SK-N-SH treated with all-trans-retinoic acid at 6 μM for 48 hours (cell line): ENCODE measurements at regions not wholly inside any gene's neighbourhood (a gene's known extent, or its start where the extent isn't known, plus 50 kb on each side); places are given as distances from the start of the nearest gene placed in this dataset.

Experiments
- ARNTL ChIP-seq: fragments of 450-650 bp; formaldehyde crosslinking; IDR thresholded peaks from 2 replicates; pipeline ENCODE4 v1.5.0; 2020; ENCODE audit warnings: low read depth, mild to moderate bottlenecking, moderate library complexity, borderline replicate concordance
- ISL1 ChIP-seq: fragments of 250-450 bp; sonication (Bioruptor Pico); IDR thresholded peaks from 2 replicates; pipeline ENCODE4 v2.1.2; 2022; ENCODE audit warnings: mild to moderate bottlenecking, moderate library complexity
- RARB ChIP-seq: fragments of 250-450 bp; sonication (Bioruptor Pico); IDR thresholded peaks from 2 replicates; pipeline ENCODE4 v1.8.0; 2021; ENCODE audit warnings: mild to moderate bottlenecking, moderate library complexity
- SNAI2 ChIP-seq: fragments of 250-450 bp; sonication (Bioruptor Pico); IDR thresholded peaks from 2 replicates; pipeline ENCODE4 v1.5.0; 2020; ENCODE audit warnings: mild to moderate bottlenecking, moderate library complexity
- TCF4 ChIP-seq: fragments of 250-450 bp; sonication (Bioruptor Pico); IDR thresholded peaks from 2 replicates; pipeline ENCODE4 v1.8.0; 2021; ENCODE audit warnings: mild to moderate bottlenecking, moderate library complexity, borderline replicate concordance
- TOX ChIP-seq: fragments of 250-450 bp; sonication (Bioruptor Pico); IDR thresholded peaks from 2 replicates; pipeline ENCODE4 v1.8.0; 2021; ENCODE audit warnings: mild to moderate bottlenecking, moderate library complexity, borderline replicate concordance
- ZFP3 ChIP-seq: fragments of 250-450 bp; sonication (Bioruptor Pico); IDR thresholded peaks from 2 replicates; pipeline ENCODE4 v1.5.0; 2020; ENCODE audit warnings: mild to moderate bottlenecking, moderate library complexity
- ZFP30 ChIP-seq: fragments of 450-650 bp; formaldehyde crosslinking; IDR thresholded peaks from 2 replicates; pipeline ENCODE4 v1.5.0; 2022; ENCODE audit warnings: mild to moderate bottlenecking, moderate library complexity
- ZNF8 ChIP-seq: fragments of 450-650 bp; formaldehyde crosslinking; IDR thresholded peaks from 2 replicates; pipeline ENCODE4 v1.5.0; 2020; ENCODE audit warnings: mild to moderate bottlenecking, moderate library complexity

- TF ChIP-seq TCF4 (CRISPR knock-in tag) (no peak), ZFP30 (no peak), RARB (no peak), SNAI2 (no peak), ZFP3 (CRISPR knock-in tag) (no peak), ISL1 (CRISPR knock-in tag) (no peak), ZNF8 (CRISPR knock-in tag) (no peak), ARNTL (CRISPR knock-in tag) (no peak), TOX (CRISPR knock-in tag) (no peak)
Measured at GRCh38 chr15:77710206-77710605, 77.5 kb upstream of the LINGO1 start.
